ENCODE measurements at regions not wholly inside any gene's neighbourhood (a gene's known extent, or its start where the extent isn't known, plus 50 kb on each side); places are given as distances from the start of the nearest gene placed in this dataset.

- H3K4me1 Mint-ChIP-seq = peaks cover 8% of the 10 kb centered on the region
- H3K9me3 Mint-ChIP-seq = peaks cover 25% of the 10 kb centered on the region
- no peaks in the 10 kb centered on the region for H3K27me3 Mint-ChIP-seq (ENCODE audit: low read depth)
- no peaks in the 10 kb centered on the region for H3K36me3 Mint-ChIP-seq
- H3K4me3 Mint-ChIP-seq = no peak overlapping the region
- ChIA-PET POLR2A (no interaction called here), CTCF (no interaction called here)
- ATAC-seq (no peak), DNase-seq (ENCODE audit: low spot score) (no peak)
- H3K27ac Mint-ChIP-seq = no peak overlapping the region
- TF ChIP-seq NFE2L1 (CRISPR knock-in tag; IDR thresholded peaks at IDR 0.05) (no peak), FOXP1 (CRISPR knock-in tag; IDR thresholded peaks at IDR 0.05; ENCODE audit: borderline replicate concordance) (no peak), ZNF396 (CRISPR knock-in tag; IDR thresholded peaks at IDR 0.05; ENCODE audit: borderline replicate concordance) (no peak), NFATC4 (CRISPR knock-in tag; IDR thresholded peaks at IDR 0.05) (no peak), CBFB (CRISPR knock-in tag; IDR thresholded peaks at IDR 0.05; ENCODE audit: low read depth) (no peak), ZNF263 (CRISPR knock-in tag; IDR thresholded peaks at IDR 0.05; ENCODE audit: low read depth) (no peak), ELF4 (CRISPR knock-in tag; IDR thresholded peaks at IDR 0.05; ENCODE audit: low read depth) (no peak), MYBL2 (CRISPR knock-in tag; IDR thresholded peaks at IDR 0.05) (no peak), ZNF425 (CRISPR knock-in tag; conservative IDR thresholded peaks at IDR 0.05) (no peak), SP1 (CRISPR knock-in tag; conservative IDR thresholded peaks at IDR 0.05) (no peak), OVOL2 (CRISPR knock-in tag; IDR thresholded peaks at IDR 0.05; ENCODE audit: borderline replicate concordance) (no peak), ESRRA (CRISPR knock-in tag; IDR thresholded peaks at IDR 0.05; ENCODE audit: borderline replicate concordance) (no peak), ZNF232 (CRISPR knock-in tag; IDR thresholded peaks at IDR 0.05) (no peak), NR1H2 (CRISPR knock-in tag; IDR thresholded peaks at IDR 0.05) (no peak)
Observed at GRCh38 chr16:52812678-52813556, 239.8 kb downstream of the CHD9NB start.

GRCh38 chr16:52805559-52806168, 247.0 kb downstream of the CHD9NB start:
- H3K27me3 Mint-ChIP-seq (ENCODE audit: low read depth) = no peaks in the 10 kb centered on the region
- TF ChIP-seq IRF2 (CRISPR knock-in tag; IDR thresholded peaks at IDR 0.05; ENCODE audit: borderline replicate concordance, low read depth) (no peak), NFATC4 (CRISPR knock-in tag; IDR thresholded peaks at IDR 0.05) (no peak), ARID4B (CRISPR knock-in tag; IDR thresholded peaks at IDR 0.05; ENCODE audit: borderline replicate concordance) (no peak), EMX1 (CRISPR knock-in tag; IDR thresholded peaks at IDR 0.05) (no peak)
- peaks cover 27% of the 10 kb centered on the region for H3K9me3 Mint-ChIP-seq
- no peak overlapping the region for H3K27ac Mint-ChIP-seq
- POLR2A ChIA-PET = no interaction called here
- peaks cover 5% of the 10 kb centered on the region for H3K4me1 Mint-ChIP-seq
- H3K36me3 Mint-ChIP-seq = no peaks in the 10 kb centered on the region
- DNase-seq (ENCODE audit: low spot score) (no peak), ATAC-seq (no peak)
- no peak overlapping the region for H3K4me3 Mint-ChIP-seq
- CTCF ChIA-PET = no interaction called here

All from WTC11 (cell line).